ENCODE measurements at regions not wholly inside any gene's neighbourhood (a gene's known extent, or its start where the extent isn't known, plus 50 kb on each side); places are given as distances from the start of the nearest gene placed in this dataset.
"Not testable (repeated sequence)": the region's sequence is repeated elsewhere in the genome, so short reads cannot be mapped to it uniquely, and the experiment has no call there.

GRCh38 chr16:47858333-47858982, 297.3 kb downstream of the ABCC12 start:
- no peak for DNase-seq (ENCODE audit: low read depth in 2 of 2)

GRCh38 chr16:47855431-47855830, 300.4 kb downstream of the ABCC12 start:
- DNase-seq (ENCODE audit: low read depth in 2 of 2) = no peak

- DNase-seq (ENCODE audit: low read depth in 2 of 2) = no peak
These were observed 301.1 kb downstream of the ABCC12 start for GRCh38 chr16:47854737-47855136.

- DNase-seq (ENCODE audit: low read depth in 2 of 2) = no peak
These were observed 302.8 kb downstream of the ABCC12 start for GRCh38 chr16:47852991-47853390.

- DNase-seq (ENCODE audit: low read depth in 2 of 2) = no peak
These were observed 304.6 kb downstream of the ABCC12 start for GRCh38 chr16:47851146-47851545.

GRCh38 chr16:47849736-47850135, 306.1 kb downstream of the ABCC12 start:
- no peak for DNase-seq (ENCODE audit: low read depth in 2 of 2)

GRCh38 chr16:47848421-47849109, 307.2 kb downstream of the ABCC12 start:
- no peak for DNase-seq (ENCODE audit: low read depth in 2 of 2)

GRCh38 chr16:47847220-47847970, 308.4 kb downstream of the ABCC12 start:
- DNase-seq (ENCODE audit: low read depth in 2 of 2) = no peak

GRCh38 chr16:47834485-47835024, 321.2 kb downstream of the ABCC12 start:
- DNase-seq (ENCODE audit: low read depth in 2 of 2) = no peak

GRCh38 chr16:47833771-47834170, 322.0 kb downstream of the ABCC12 start:
- no peak for DNase-seq (ENCODE audit: low read depth in 2 of 2)

GRCh38 chr16:47829850-47830600, 325.8 kb downstream of the ABCC12 start:
- no peak for DNase-seq (ENCODE audit: low read depth in 2 of 2)

GRCh38 chr16:47826070-47826469, 329.7 kb downstream of the ABCC12 start:
- DNase-seq (ENCODE audit: low read depth in 2 of 2) = no peak

- DNase-seq (ENCODE audit: low read depth in 2 of 2) = no peak
These were observed 338.7 kb downstream of the ABCC12 start for GRCh38 chr16:47817048-47817447.

GRCh38 chr16:47816511-47816910, 339.3 kb downstream of the ABCC12 start:
- DNase-seq (ENCODE audit: low read depth in 2 of 2) = no peak

- DNase-seq (ENCODE audit: low read depth in 2 of 2) = no peak
These were observed 340.1 kb downstream of the ABCC12 start for GRCh38 chr16:47815655-47816054.

GRCh38 chr16:47811758-47812157, 344.0 kb downstream of the ABCC12 start:
- not testable (repeated sequence) for DNase-seq (ENCODE audit: low read depth in 2 of 2)

- DNase-seq (ENCODE audit: low read depth in 2 of 2) = no peak
These were observed 345.2 kb downstream of the PHKB start for GRCh38 chr16:47806309-47806847.

GRCh38 chr16:47787696-47788095, 326.6 kb downstream of the PHKB start:
- no peak for DNase-seq (ENCODE audit: low read depth in 2 of 2)

- no peak for DNase-seq (ENCODE audit: low read depth in 2 of 2)
These were observed 320.5 kb downstream of the PHKB start for GRCh38 chr16:47781673-47782072.

GRCh38 chr16:47780213-47780875, 319.2 kb downstream of the PHKB start:
- DNase-seq (ENCODE audit: low read depth in 2 of 2) = no peak

Measured in stimulated activated CD4-positive, alpha-beta T cell treated with anti-CD3 and anti-CD28 coated beads, Interleukin-12 subunit alpha, Interleukin-12 subunit beta, amount 100 ng/mL, for 24 hours (primary cell).